GM12873 (cell line): ENCODE measurements at regions not wholly inside any gene's neighbourhood (a gene's known extent, or its start where the extent isn't known, plus 50 kb on each side); places are given as distances from the start of the nearest gene placed in this dataset.

Experiments
- TF ChIP-seq, protein P1 (sequence below): IDR thresholded peaks from 2 replicates; pipeline ENCODE4 v1.5.1; 2012; ENCODE audit warnings: low read depth, mild to moderate bottlenecking, moderate library complexity, low read length, control low read depth; ENCODE audit not compliant: insufficient read depth; ENCODE audit errors: missing control alignments

DNA sequence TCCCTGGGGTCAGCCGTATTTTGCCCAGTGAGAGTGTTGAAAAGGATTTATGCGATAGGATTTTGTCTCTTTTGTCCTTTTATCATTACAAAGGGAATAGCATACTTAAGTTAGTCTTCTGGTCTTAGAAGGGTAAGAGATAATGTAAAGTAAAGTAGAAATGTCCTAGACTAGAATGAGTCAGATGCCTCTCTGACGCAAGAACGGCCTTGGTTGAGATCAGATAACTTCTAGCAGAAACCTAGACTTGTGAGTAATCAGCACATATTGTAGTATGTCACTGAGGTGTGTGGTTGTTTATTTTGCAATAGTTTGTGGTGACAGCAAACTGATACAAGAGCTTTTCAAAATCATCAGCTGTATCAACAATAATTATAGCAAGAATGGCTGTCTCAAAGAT, 866.1 kb downstream of the NSUN3 start:
- TF ChIP-seq, protein P1, sequence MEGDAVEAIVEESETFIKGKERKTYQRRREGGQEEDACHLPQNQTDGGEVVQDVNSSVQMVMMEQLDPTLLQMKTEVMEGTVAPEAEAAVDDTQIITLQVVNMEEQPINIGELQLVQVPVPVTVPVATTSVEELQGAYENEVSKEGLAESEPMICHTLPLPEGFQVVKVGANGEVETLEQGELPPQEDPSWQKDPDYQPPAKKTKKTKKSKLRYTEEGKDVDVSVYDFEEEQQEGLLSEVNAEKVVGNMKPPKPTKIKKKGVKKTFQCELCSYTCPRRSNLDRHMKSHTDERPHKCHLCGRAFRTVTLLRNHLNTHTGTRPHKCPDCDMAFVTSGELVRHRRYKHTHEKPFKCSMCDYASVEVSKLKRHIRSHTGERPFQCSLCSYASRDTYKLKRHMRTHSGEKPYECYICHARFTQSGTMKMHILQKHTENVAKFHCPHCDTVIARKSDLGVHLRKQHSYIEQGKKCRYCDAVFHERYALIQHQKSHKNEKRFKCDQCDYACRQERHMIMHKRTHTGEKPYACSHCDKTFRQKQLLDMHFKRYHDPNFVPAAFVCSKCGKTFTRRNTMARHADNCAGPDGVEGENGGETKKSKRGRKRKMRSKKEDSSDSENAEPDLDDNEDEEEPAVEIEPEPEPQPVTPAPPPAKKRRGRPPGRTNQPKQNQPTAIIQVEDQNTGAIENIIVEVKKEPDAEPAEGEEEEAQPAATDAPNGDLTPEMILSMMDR: no peak

DNA sequence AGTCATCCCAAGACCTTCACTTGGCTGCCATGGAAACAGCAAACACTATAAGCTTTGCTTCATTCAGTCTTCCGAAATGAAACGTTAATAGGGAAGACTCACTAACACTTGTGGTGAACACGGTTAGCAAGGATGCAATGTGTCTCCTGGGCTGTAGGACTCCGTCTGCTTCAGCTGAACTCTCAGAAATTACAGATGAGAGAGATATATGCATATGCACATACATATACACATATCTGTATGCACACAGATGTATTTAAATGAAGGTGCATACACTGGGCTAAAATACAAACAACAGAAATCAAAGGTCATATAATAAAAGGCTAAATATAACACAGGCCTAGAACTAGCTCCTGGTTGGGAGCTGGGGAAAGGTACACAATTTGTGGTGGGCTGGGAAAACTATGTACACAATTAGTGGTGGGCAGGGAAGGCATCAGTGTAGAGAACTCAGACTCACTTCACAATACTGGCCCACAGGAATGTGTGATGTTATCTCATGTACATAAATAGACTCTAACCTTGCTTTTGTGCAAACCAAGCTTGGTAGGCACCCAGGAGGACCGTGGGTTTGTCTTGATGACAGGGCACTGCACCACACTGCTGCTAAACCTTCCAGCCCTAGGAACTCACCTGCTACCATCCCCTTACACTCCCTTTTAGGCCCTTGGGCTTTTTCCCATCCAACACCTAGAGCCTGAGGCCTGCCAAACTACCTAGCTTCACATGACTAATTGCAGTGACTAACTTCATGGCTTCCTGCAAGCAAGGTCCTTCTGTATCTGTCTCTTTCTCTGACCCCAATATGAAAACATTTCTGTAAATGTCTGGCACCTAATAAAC, 873.1 kb downstream of the NSUN3 start:
- TF ChIP-seq, protein P1: no peak

DNA sequence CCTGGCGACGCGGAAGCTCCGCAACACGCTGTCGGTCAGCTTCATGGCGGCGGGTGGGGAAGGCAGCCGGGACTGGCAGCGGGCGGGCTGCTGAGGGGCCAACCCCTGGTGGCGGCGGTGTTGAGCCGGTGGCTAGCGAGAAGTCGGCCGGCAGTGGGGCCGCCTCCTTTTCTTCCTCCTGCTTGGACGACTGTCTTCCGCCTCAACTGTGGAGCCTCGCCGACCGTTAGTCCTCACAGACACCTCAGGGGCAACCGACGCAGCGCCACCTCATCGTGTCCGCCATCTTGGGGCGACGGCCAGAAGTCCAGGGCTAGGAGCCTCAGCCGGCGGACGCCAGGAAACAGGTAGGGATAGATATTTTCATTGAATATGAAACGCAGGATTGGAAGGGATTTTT, 875.1 kb downstream of the NSUN3 start:
- TF ChIP-seq, protein P1: no peak

DNA sequence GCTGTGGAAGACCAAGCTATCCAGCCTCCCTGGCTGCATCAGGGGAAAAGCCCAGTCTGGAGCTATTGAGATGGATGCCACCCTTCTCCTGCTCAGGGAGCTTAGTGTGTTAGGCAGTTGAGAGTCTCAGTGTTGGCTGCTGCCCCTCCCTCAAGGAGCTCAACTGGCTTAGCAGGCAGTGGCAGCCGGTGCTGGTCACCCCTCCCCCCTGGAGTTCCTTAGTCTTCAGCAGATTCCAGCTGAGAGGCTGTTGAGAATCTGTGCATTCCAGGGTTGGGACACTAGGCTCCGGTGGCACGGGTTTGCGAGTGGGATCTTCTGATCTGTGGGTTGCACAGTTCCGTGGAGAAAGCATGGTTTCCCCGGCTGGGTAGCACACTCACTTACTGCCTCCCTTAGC, 883.8 kb downstream of the NSUN3 start:
- TF ChIP-seq, protein P1: no peak

DNA sequence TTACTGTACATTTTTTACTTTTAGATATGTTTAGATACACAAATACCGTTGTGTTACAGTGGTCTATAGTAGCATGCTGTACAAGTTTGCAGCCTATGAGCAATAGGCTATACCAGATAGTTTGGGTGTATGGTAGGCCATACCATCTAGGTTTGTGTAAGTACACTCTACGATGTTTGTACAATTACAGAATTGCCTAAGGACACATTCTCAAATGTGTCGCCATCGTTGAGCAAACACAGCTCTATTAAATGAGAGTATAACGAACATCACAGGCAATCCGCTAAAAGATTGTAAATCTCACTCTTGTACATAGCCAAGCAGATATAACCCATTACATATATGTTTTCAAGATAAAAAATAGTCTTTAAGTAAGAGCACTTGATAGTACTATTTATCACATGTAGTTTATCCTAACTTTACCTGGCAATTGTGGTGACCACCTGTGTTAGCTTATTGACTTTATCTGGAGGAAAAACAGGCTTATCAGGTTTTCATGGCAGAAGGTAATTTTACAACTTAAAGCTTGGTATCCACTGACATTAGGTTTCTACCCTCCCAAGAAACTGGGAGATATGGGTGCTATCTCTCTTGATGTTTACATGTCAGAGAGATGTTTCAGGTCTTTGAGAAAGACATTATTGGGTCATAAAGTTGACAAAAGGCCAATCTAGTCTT, 898.7 kb downstream of the NSUN3 start:
- TF ChIP-seq, protein P1: no peak

DNA sequence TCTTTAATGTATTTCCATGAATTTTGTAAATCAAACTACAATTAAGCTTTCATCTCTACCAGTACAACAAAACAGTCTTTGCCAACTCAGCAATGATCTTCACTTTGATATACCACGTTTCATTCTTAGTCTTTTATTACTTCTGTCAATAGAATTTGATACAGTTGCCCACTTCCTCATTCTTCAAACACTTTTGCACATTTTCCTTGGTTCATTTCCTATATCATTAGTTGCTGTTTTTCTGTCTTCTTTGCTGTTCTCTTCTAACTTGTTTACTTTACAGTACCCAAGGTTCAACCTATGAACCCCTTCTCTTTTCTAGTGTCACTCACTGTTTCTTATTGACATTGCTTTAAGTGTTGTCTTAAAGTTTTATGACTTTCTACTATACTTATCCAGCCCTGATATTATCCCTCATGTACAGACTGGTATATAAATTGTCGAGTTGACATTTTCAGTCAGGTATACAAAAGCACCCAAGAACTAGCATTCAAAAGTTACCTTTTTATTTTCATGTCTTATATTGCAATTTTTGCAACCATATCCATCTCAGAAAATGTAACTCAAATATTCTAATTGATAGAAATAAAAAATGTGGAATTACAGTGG, 903.1 kb downstream of the NSUN3 start:
- TF ChIP-seq, protein P1: no peak

DNA sequence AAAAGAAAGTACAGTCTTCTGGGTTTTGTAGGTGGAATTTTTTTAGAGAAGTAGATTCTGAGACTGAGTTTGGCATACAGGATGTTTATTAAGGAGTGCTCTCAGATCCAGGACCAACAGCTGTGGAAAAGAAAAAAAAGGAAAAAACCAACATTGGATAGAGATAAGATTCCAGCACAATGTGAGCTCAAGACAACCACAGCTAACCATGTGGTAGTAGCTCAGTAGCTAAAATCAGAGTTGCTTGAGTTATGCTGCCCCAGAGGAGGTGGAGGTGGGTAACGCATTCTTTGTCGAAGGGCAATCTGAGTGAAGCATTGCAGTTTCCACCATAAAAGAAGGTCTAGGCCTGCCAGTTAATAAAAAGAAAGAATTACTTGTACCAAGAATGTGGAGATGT, 904.3 kb downstream of the NSUN3 start:
- TF ChIP-seq, protein P1: no peak
